Body of pancreas (tissue), 4 donors: ENCODE measurements at regions not wholly inside any gene's neighbourhood (a gene's known extent, or its start where the extent isn't known, plus 50 kb on each side); places are given as distances from the start of the nearest gene placed in this dataset.

ENCODE experiments used
- POLR2A ChIP-seq, 3 donors: fragments of 450-650 bp; IDR thresholded peaks; one replicate each; pipeline ENCODE4 v1.6.1; 2016; ENCODE audit warnings: antibody characterized with exemption in 3 of 3, mild to moderate bottlenecking in 2 of 3
- TF ChIP-seq, protein P1 (sequence below), 7 experiments: fragments of 450-650 bp in 4 of 7; fragments of 200-600 bp in 3 of 7; sonication (generic) in 3 of 7; IDR thresholded peaks; one replicate each; pipeline ENCODE4 v1.5.1; 2016 to 2019; ENCODE audit warnings: antibody characterized with exemption in 7 of 7

GRCh38 chr3:89558711-89559110, 451.3 kb downstream of the EPHA3 start:
- TF ChIP-seq, protein P1, sequence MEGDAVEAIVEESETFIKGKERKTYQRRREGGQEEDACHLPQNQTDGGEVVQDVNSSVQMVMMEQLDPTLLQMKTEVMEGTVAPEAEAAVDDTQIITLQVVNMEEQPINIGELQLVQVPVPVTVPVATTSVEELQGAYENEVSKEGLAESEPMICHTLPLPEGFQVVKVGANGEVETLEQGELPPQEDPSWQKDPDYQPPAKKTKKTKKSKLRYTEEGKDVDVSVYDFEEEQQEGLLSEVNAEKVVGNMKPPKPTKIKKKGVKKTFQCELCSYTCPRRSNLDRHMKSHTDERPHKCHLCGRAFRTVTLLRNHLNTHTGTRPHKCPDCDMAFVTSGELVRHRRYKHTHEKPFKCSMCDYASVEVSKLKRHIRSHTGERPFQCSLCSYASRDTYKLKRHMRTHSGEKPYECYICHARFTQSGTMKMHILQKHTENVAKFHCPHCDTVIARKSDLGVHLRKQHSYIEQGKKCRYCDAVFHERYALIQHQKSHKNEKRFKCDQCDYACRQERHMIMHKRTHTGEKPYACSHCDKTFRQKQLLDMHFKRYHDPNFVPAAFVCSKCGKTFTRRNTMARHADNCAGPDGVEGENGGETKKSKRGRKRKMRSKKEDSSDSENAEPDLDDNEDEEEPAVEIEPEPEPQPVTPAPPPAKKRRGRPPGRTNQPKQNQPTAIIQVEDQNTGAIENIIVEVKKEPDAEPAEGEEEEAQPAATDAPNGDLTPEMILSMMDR (IDR thresholded peaks at IDR 0.05), result no peak
- no peak for TF ChIP-seq POLR2A (IDR thresholded peaks at IDR 0.05)
